Activated CD4-positive, alpha-beta T cell treated with anti-CD3 and anti-CD28 coated beads for 24 hours (primary cell): ENCODE measurements at regions not wholly inside any gene's neighbourhood (a gene's known extent, or its start where the extent isn't known, plus 50 kb on each side); places are given as distances from the start of the nearest gene placed in this dataset.

Experiments
- DNase-seq, 2 donors: peaks; one replicate each; pipeline ENCODE4 v3.0.0-alpha.2; 2020; ENCODE audit warnings: low read depth in 2 of 2

DNA sequence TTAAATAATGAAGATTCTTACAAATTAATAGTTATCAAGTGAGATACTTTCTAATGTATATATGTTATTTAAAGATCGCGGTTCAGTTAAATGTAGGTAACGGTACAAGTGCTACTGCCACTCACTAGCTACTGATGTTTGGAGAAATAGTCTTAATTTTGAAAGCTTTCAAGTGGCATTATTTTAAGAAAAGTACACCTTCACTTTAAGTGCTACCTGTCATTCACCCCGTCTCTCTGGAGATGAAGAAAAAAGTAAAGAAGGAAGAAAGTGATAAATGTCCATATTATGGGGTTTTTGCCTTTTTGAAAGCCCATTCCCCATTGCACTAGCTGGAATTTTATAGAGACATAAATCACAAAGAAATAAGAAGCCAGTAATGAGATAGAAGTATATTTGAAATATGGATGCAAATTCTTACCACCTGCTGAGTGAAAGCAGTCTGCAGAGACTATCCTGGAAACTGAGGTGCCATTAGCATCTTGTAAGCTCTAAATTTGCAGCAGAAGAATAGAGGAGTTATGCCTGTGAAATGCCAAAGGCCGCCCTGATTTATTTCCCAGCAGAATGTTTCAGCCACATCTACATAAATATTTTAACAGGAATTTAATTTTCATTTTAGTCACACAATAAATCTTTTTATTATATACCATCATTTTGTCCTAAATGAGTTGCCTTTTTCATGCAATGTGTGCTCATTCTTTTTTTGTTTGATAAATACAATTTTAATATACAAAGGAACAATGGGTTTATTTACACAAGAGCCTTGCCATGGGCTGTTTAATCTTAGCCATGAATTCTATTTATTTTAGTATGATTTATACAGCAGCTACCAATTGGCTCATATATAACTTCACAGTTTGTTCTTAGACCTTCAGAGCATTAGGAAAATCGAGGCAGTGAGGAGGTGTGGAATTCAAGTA lies 489.9 kb upstream of the RAG2 start:
- no peak for DNase-seq

DNA sequence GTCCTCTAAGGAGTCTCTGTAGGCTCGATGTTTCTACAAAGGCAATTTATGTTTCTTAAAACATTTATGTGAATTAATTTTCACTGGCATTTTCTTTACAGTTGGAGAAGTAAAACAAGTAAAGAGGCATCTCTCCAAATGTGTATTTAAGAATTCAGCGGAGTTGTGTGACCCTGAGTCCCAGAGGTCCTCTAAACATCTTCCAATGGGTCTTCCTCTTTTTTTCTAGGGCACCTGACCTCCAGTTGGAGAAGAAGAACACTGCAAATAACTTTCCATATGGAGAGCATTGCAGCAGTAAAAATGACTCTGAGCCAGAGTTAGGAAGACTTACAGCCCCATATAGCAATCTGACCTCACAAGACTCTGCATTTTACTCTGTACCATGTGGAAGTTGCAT lies 480.5 kb upstream of the RAG2 start:
- DNase-seq, result no peak

GRCh38 chr11:37076866-37077265 lies 478.8 kb upstream of the RAG2 start:
- no peak for DNase-seq

DNA sequence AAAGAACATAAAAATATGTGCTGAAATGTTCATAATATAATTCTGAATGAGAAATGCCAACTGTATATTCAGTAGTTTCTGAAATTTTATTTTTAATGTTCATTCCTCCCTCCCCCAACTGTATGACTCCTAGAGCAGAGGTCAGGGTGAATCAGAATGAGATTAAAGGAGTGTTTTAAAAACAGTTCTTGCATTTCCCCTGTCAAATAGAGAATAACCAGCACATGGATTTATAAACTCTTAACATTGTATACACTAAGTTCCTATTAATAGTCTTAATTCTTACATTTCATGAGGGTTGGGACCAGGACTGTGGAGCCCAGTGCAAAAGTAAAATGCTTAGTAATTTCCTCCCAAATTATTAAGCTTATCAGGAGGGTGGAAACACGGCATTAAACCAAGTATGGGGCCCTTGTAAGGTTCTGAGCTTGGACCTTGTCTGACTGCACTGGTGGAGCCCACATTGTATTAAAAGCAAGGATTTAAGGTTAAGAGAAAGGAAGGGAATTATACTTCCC lies 474.6 kb upstream of the RAG2 start:
- no peak for DNase-seq

GRCh38 chr11:37050311-37050710 lies 452.3 kb upstream of the RAG2 start:
- DNase-seq, result no peak

GRCh38 chr11:37040921-37041320 lies 442.9 kb upstream of the RAG2 start:
- DNase-seq, result no peak

DNA sequence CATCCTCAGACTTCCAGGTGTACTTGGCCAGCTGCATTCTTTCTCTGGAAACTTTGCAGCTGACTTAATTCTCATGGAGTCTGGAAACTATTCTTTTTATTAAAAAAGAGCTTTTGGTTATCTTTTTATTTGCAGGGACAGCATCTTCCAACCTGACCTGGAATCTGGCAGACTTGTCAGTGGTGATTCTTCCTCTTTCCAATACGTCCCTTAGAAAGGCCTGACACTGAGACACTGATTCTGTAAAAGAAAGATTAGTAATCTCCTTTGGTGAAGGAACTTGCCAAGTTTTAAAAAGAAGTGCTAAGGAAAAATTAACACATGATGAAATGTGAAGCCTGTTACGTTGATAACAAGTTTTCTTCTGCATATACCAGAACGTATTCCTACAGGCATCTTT lies 440.9 kb upstream of the RAG2 start:
- DNase-seq, result no peak

DNA sequence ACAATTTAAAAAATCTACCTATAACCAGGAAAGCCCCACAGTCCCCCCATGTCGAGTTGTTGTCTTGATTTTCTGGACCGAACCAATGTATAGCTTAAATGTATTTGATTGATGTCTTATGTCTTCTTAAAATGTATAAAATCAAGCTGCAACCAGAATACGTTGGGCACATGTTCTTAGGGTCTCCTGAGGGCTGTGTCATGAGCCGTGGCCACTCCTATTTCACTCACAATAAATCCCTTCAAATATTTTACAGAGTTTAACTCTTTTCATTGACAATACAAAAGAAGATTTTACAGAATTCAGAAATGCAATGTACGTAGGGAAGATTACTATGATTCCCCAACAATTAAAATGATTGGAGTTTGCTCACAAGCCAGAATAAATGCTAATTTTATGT lies 428.7 kb upstream of the RAG2 start:
- DNase-seq, result no peak

DNA sequence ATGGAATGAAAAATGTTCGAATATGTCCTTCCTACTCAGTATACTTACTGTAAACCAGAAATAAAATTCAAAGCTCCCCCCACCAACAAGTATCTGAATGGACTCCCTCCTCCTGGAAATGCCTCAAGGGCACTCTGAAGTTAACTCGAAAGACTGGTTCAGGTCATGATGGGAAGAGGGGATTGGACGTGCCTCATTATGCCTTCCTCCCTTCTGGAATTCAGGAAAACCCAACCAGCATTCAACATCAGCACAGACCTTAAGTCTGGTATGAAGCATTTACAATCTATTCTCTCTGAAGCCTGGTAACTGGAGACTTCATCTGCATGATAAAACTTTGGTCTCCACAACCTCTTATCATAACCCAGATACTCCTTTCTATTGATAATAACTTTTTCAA lies 428.3 kb upstream of the RAG2 start:
- DNase-seq, result no peak

DNA sequence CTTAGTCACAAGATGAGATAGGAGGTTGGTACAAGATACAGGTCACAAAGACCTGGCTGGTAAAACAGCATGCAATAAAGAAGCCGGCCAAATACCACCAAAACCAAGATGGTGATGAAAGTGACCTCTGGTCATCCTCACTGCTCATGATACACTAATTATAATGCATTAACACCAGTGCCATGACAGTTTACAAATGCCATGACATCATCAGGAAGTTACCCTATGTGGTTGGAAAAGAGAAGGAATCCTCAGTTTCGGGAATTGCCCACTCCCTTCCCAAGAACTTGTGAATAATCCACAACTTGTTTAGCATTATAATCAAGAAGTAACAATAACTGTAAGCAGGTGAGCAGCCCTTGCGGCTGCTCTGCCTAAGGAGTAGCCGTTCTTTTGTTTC lies 408.5 kb upstream of the RAG2 start:
- no peak for DNase-seq

DNA sequence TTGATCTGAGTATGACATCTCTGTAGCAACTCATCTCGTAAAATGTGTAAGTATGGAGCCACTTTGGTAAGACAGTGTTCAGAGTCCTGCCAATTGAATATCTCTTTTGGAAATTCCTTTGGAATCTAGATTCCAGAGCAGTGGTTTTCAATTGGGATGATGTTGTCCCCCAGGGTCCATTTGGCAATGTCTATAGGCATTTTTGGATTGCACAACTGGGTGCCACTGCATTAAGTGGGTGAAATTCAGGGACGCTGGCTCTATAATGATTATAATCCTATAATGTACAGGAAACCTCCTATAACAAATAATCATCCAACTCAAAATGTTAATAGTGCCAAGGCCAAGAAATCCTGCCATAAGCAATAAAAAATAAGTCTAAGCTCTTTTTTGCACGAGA lies 404.8 kb upstream of the RAG2 start:
- no peak for DNase-seq

DNA sequence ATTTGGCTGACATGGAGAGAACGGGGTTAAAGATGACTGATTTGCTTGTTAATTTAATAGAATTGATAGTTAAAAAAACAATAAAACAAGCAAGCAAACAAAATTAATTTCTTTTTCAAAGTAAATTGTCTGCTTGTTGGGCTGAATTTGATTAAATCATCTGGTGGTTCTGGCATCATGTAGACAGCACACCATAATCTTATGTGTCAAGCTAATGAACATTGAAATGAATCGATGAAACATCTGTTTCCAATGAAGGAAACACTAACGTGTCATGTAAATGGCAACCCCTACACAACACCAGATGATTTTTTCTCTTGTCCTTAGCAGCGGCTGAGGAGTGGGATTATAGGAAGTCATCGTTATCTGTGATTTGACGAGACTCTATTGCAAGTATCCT lies 399.6 kb upstream of the RAG2 start:
- no peak for DNase-seq

- no peak for DNase-seq
These were observed 398.8 kb upstream of the RAG2 start for GRCh38 chr11:36996795-36997194.

- no peak for DNase-seq
These were observed 396.2 kb upstream of the RAG2 start for GRCh38 chr11:36994208-36994607.

DNA sequence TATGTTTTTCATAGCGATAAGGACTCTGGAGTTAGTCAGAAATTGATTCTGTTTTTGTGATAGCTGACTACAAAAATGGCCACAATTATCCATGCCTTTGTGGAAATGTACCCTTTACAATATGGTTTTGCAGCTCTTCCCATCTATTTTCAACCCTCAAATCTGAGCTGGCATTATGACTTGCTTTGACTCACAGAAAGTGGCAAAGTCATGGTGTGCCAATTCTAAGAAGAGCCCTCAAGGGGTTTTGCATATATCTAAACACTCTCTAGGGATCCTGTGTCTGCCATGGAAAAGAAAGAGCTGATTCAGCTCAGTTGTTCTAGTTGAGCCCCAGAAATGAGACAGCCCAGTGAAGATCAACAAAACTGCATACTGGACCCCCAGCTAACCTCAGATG lies 390.5 kb upstream of the RAG2 start:
- no peak for DNase-seq

DNA sequence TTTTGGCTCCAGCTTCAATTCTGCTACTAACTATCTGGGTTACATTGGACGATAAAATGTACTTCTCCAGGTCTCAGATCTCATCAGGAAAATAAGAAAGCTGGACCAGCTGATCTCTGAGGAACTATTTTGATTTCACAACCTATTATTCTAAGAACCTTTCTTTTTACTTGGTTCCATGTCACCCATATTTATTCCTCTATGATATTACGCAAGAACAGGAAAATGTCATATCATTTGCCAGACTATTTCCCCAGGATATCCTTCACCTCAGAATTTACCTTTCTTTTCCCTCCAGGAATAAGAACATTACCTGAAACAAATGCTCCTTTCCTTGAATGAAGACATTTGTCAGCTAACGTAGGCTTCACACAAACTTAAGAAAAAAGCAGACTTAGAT lies 387.5 kb upstream of the RAG2 start:
- no peak for DNase-seq

- no peak for DNase-seq
These were observed 378.7 kb upstream of the RAG2 start for GRCh38 chr11:36976741-36977140.

DNA sequence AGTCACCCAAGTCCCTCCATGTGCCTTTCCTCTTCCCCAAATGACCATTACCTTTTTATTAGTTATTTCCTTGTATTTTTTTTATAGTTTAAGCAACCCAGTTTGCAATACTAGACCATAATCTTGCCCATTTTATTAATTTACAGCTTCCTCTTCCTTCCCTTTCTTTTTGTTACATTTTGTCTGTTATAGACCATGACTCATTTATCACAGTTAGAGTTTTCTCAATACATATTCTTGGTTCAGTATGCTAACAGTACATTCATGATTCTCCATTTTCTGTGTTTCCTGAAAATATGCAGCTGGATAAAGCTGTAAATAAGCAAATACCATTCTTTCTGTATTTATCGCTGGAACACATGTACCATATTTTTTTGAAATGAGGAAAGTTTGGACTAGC lies 376.7 kb upstream of the RAG2 start:
- no peak for DNase-seq

GRCh38 chr11:36953976-36954375 lies 355.9 kb upstream of the RAG2 start:
- no peak for DNase-seq

DNA sequence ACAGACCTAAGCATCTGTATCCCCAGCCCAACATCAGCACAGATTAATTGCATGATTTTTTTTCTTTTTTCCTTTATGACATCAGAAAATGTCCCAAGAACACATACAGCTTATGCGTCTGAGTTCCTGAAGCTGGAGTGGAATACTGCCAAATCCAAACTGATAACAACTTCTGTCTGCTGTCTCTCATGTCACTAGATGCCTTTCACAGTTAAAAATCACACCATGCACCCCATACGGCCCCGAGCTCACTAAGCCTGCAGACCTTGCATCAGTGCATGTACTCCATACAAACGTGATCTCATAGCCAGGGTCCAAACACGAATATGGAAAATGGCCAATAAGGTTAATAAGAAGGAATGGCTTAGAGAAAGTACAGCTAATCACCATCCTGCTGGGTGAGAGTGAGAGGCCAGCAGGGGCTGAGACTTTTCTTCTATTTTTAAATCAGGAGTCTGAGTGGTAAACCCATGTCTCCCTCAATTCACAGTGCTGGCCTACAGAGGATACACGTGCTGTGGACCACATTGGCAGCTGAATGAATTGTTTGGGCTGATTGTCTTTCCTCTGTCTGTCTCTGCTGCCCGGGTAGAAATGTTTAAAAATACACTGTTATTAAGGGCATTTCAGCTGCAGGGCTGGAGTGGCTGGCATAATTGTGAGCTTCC lies 350.6 kb upstream of the RAG2 start:
- no peak for DNase-seq

DNA sequence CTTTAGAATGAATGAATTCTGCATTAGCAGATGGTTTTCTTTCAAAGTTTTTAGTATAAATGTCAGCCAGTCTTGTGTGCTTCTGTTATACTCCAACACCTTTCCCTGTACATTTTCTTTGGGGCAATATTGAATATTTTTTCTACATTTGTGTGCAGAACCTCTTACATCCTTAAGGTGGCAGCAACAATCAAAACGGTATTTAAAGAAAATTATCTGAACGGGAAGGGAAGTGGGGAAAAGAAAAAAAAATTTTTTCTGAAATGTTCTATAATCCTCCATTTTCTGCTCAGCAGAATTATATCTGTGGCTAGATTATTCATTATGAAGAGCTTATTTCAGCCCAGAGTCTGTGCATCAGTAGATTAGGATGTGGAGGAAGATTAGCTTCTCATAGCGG lies 347.3 kb upstream of the RAG2 start:
- no peak for DNase-seq

DNA sequence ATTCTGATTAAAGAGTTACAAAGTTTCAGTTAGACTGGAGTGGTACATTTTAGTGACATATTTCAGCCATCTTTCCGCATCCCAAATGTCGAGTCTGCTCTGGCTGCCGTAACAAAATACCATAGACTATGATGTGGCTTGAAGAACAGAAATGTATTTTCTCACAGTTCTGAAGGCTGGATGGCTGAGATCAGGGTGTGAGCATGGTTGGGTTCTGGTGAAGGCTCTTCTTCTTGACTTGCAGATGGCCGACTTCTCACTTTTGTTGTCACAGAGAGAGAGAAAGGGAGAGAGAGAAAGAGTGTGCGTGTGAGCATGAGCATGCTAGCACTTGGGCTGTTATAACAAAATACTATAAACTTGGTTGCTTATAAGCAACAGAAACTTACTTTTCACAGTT lies 335.4 kb upstream of the RAG2 start:
- no peak for DNase-seq

- DNase-seq, result no peak
These were observed 333.1 kb upstream of the RAG2 start for GRCh38 chr11:36931139-36931538.
